IPS DF 19.7 (cell line): ENCODE measurements at regions not wholly inside any gene's neighbourhood (a gene's known extent, or its start where the extent isn't known, plus 50 kb on each side); places are given as distances from the start of the nearest gene placed in this dataset.

Experiments used
- DNase-seq: peaks from one replicate; pipeline ENCODE4 v3.0.0-alpha.2; 2013; ENCODE audit warnings: low read depth, low spot score

DNA sequence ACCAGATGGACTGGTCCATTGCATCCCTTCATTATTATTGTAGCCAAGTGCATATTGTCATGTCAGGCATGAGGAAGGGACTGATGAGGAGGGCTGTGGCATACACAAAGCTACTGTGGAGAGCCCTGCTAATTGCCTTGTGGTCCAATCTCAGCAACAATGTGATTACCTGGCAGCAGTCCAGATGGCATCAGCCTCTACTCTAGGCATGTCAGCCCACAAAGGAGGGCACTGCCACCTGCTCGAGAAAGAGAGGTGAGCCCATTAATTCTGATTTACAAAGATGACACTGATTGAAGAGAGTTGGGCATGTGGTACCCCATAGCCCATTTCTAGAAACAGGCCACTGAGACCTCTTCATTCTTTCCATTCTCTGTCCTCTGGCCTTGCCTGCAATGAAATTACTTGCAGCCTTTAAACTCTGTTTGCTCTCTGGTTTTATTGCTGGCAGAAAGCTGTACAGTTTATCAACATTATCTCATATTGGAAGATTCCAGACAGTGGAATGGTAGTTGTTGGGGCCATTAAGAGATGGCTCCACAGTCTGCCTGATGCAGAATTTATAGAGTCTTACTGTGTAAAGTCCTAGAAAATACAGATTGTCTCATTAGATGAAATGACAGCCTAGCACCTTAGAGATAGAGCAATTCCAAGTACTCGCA is 307.7 kb downstream of the ARPP21 start:
- no peak for DNase-seq

DNA sequence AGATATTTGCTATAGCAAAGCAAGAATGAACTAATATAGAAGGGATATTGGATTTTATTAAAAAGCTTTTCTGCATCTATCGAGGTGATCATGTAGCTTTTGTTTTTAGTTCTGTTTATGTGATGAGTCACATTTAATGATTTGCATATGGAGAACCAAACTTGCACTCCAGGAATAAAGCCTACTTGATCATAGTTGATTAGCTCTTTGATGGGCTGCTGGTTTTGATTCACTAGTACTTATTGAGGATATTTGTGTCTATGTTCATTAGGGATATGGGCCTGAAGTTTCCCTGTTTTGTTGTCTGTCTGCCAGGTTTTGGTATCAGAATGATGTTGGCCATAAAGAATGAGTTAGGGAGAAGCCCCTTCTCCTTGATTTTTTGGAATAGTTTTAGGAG is 310.7 kb downstream of the ARPP21 start:
- DNase-seq: no peak

- no peak for DNase-seq
Observed at GRCh38 chr3:35954413-35954812, 315.1 kb downstream of the ARPP21 start.

DNA sequence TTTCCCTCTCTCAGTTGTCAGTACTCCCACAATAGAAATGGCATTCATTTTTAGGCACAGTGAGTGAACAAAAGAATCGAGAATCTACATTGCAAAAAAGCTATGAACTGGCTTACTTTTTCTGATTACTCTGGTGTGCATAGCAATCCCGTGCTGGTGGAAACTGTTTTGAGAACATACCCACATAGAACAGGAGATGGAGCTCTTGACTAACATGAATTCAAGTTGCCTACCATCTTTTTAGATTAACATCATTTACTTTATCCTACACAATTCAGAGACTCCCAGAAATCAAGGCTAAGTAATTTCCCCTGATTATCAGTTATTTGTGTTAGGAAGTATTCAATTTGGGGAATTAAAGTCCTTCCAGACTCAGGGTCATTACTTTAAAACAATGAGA is 326.6 kb downstream of the ARPP21 start:
- no peak for DNase-seq

DNA sequence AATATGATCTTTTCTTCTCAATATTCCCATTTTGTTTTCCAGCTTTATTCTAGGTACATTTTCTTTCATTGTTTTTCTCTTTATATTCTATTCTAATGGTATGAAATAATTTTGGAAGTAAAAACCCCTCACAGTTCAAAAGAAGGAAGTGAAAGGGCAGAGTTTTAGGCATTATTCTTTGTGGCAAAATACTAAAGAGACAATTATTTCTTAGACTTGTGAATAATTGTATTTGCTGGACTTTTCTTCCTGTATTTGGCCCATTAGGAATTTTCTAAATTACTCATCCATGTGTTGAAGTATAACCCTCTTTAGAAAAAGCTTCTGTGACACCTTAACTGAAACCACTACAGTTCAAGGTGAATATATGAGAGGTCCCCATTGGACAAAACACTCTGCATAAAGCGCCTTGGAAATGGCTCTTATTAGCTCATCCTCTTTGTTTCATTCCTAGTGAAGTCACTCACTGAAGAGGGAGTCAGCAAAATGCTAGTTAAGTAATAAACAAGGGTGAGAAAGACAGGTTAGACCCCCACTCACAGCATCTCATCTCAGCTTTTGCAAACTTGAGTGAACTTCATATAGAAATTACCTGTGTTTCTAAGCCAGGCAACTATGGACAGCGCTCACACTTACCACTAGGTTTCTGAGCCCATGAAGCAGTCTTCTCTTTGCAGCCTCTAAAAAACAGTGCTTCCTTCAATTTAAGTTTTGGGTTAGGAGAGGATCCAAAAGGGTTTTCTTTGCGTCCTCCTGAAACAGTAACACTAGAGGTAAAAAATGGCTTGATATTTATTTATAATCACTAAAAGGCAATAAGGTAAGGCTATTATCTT is 327.5 kb downstream of the ARPP21 start:
- DNase-seq: no peak

- DNase-seq: no peak
Observed at GRCh38 chr3:35968043-35968622, 328.8 kb downstream of the ARPP21 start.

DNA sequence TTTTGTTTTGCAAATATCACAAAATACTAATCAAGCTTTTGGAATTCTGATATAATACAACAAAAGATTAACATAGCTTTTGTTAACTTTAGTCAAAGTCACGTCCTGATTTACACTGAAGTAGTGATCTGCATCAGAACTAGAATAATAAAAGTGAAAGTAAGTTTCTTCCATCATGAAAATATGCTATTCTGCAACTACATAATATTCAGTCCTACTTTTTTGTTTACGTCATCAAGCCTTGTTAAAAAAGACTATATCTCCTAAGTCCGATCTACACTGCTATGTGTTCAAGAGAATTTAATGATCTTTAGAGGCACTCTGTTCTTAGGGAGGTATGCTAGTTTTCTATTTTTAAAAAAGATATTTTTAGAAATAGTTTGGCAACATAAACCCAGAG is 330.1 kb downstream of the ARPP21 start:
- no peak for DNase-seq

DNA sequence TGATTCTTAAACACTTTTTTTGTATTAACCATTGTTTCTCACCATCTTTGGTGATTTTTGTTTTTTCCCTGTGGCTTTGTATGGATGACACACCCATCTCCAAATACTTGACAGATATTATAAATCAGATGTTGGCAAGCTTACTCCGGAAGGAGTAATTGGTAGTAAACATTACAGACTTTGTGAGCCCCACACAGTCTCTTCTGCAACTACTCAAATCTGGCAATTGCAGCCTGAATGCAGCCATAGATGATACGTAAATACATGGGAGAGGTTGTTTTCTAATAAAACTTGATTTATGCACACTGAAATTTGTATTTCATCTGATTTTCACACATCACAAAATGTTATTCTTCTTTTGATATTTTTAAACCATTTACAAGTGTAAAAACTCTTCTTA is 331.5 kb downstream of the ARPP21 start:
- DNase-seq: no peak

DNA sequence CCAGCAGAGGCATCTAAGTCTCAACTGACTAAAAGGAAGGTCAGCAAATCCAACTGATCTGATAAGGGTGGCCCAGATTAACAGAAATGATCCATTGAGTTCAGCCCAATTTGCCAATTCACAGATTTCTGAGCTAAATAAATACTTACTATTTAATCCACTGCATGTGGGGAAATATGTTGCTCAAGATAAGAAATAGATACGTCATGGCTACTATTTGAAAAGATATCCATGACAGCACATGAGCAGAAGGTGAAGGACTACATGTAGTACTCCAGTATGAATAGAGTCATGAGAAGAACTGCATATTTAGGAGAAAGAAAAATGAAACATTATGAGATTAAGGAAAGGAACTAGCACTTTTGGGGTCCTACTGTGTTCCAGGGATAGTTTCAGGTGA is 332.4 kb downstream of the ARPP21 start:
- no peak for DNase-seq

DNA sequence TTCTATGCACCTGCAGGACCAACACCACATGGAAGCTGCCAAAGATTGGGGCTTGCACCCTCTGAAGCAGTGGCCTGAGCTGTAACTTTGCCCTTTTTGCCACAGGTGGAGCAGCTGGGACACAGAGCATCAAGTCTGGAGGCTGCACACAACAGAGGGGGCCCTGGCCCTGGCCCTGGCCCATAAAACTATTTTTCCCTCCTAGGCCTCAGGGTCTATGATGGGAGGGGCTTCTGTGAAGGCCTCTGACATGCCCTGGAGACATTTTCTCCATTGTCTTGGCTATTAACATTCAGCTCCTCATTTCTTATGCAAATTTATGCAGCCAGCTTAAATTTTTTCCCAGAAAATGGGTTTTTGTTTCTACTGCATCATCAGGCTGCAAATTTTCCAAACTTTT is 335.5 kb downstream of the ARPP21 start:
- DNase-seq: no peak

DNA sequence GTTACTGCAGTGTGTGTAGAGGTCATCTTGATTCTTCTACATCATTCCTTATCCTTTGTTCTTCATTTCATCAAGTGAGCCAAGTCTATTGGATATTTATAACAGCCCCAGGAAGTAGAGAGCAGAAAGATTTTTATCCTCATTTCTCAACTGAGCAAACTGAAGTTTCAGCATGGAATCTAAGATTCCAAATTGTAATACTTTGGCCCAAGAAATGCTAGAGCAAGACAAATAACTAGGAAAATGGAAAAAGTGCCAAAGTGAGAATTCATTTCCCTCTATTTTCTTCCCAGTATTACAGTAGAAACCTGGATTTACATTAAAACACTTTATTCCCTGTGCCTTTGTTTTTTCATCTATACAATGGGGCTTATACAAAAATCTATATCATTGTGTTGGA is 346.8 kb downstream of the ARPP21 start:
- DNase-seq: no peak

GRCh38 chr3:35987386-35987785 is 348.1 kb downstream of the ARPP21 start:
- DNase-seq: no peak

DNA sequence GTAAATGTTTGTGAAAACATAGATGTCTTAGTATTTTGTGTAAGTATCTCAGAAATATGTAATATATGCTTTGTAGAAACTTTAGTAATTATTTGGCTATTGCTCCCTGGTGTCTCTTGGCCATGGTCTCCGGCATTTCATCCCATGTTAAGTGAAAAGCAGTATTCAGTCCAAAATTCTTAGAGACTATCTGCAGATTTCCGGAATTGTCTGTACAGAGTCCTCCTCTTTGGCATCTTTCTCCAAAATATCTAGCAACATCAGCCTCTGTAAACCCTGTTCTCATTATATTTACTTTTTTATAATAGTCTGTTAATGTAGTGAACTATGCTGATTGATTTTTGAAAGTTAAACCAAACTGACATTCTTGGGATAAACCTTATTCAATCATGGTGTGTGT is 352.7 kb downstream of the ARPP21 start:
- DNase-seq: no peak

GRCh38 chr3:36011791-36012190 is 368.5 kb upstream of the STAC start:
- no peak for DNase-seq

DNA sequence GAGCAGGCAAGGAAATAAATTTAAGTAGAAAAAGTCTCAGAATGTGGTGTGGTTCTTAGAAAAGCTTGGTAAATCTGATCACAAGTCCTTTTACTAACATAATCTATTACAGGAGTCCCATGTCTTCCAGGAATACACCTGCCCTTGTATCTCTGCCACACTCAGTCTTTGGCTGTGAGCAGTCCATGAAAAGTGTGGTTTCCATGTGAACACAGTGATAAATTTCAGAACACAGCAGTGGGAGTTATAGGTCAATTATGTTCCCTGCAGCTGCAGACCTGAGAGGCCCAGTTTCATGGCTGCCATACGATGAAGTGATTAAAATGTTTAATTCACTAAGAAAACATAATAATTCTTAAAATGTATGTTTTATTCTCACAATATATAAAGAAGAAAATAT is 366.9 kb upstream of the STAC start:
- DNase-seq: no peak

DNA sequence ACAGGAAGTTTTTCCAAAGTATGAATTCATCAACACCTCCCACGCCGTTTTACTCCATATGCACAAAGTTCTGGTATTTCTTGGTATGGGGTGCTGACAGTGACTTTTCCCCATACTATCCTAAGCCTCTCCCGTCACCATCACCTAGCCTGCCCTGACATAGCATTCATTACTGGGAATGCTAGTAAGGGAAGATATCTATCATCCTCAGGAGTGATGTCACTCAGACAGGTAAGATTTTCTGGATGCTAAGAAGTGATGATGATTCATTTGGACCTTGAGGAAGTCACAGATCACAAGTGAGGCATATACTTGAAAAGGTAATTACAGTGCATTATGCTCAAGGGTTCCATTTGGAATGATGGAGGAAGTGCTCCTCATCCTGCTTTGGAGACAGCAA is 355.1 kb upstream of the STAC start:
- no peak for DNase-seq

- DNase-seq: no peak
Observed at GRCh38 chr3:36032180-36033047, 347.9 kb upstream of the STAC start.

GRCh38 chr3:36058404-36059030 is 321.8 kb upstream of the STAC start:
- DNase-seq: no peak

DNA sequence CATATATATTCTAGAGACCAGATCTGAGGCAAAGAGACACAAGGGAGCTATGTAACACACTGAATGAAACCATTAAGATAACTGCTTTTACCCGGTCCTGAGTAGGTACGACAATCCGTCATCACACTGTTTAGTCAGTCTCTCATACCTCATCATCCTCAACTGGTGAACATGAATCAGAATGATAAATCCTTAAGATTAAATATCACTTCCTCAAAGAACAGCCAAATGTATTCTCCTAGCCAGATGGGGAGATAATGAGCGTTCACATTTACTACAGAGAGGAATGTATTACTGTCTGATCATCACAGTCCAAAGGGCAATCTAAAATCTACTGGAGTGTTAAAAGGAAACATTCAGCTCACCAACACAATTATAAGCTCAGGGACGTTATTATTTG is 319.4 kb upstream of the STAC start:
- no peak for DNase-seq

- DNase-seq: no peak
Observed at GRCh38 chr3:36063992-36064391, 316.3 kb upstream of the STAC start.

- DNase-seq: no peak
Observed at GRCh38 chr3:36065321-36065720, 315.0 kb upstream of the STAC start.

DNA sequence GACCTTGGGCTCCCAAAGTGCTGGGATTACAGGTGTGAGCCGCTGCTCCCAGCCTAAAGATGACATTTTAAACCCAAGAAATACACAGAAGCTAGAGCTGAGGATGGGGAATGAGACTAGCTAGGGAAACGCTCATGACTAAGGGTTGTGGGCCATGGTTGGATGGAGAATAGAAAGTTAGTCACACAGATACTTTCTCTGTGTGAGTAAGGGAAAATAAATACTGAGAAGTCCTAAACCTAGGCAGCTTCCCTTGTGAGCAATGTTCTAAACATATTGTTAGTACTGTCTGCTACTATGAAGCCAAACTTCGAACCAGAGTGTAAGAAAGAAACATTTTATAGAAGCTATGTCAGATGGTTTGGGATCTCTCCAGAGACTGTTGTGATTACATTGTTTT is 304.8 kb upstream of the STAC start:
- no peak for DNase-seq
